ENCODE measurements at regions not wholly inside any gene's neighbourhood (a gene's known extent, or its start where the extent isn't known, plus 50 kb on each side); places are given as distances from the start of the nearest gene placed in this dataset.

DNA sequence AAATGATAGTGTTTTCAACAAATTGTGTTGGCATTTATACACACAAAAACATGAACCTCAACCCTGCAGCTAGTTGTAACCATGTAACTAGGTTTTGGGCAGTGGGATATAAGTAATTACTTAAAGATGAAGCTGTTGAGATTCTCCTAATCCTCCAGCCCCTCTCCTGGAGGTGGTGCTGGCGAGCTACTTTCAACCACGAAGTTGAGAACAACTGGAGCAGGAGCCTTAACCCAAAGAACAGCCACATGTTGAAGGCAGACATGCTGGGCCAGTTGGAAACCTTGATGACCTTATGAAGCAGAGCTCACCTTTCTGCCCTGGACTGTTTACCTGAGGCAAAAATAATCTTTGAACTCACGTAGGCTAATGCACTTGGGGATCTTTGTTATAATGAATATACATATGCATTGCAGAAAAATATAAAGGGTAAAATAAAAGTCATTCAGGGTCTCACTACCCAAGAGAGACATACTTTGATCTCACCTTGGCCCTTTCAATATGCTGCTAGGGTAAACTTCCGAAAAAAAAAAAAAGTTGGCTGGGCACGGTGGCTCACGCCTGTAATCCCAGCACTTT is 89.6 kb upstream of the NPAS2 start:
- Mint-ChIP-seq H3K4me1 (peaks cover 15% of the 10 kb centered on the region), H3K27me3 (ENCODE audit: insufficient read depth, low read depth) (peaks cover 5% of the 10 kb centered on the region), H3K4me3 (no peak overlapping the region), H3K9me3 (peaks cover 13% of the 10 kb centered on the region), H3K27ac (no peak overlapping the region), H3K36me3 (no peaks in the 10 kb centered on the region)
- peaks cover 15% of the 10 kb centered on the region for H3K4me1 ChIP-seq
- H3K36me3 ChIP-seq = no peaks in the 10 kb centered on the region
- no peaks in the 10 kb centered on the region for H4K20me1 ChIP-seq (ENCODE audit: low read depth)
- H3K9ac ChIP-seq = no peak overlapping the region
- no peak for TF ChIP-seq EZH2 (IDR thresholded peaks at IDR 0.05)
- TF ChIP-seq, protein P1, sequence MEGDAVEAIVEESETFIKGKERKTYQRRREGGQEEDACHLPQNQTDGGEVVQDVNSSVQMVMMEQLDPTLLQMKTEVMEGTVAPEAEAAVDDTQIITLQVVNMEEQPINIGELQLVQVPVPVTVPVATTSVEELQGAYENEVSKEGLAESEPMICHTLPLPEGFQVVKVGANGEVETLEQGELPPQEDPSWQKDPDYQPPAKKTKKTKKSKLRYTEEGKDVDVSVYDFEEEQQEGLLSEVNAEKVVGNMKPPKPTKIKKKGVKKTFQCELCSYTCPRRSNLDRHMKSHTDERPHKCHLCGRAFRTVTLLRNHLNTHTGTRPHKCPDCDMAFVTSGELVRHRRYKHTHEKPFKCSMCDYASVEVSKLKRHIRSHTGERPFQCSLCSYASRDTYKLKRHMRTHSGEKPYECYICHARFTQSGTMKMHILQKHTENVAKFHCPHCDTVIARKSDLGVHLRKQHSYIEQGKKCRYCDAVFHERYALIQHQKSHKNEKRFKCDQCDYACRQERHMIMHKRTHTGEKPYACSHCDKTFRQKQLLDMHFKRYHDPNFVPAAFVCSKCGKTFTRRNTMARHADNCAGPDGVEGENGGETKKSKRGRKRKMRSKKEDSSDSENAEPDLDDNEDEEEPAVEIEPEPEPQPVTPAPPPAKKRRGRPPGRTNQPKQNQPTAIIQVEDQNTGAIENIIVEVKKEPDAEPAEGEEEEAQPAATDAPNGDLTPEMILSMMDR (IDR thresholded peaks at IDR 0.05) = peak; percentile 74
- no peak for TF ChIP-seq EZH2phosphoT487 (IDR thresholded peaks at IDR 0.05)
- H3K4me3 ChIP-seq = no peak overlapping the region
- peaks cover 8% of the 10 kb centered on the region for H3F3A ChIP-seq (ENCODE audit: low read depth)
- H3K27ac ChIP-seq = no peak overlapping the region
- no peaks in the 10 kb centered on the region for H3K27me3 ChIP-seq
- no peak overlapping the region for H2AFZ ChIP-seq (replicated peaks)
- no peak overlapping the region for H3K4me2 ChIP-seq
- no peaks in the 10 kb centered on the region for H3K79me2 ChIP-seq (ENCODE audit: low read depth)
- H3K9me3 ChIP-seq (ENCODE audit: low read depth) = no peaks in the 10 kb centered on the region
- peak; percentile 77 for DNase-seq (ENCODE audit: low spot score)

DNA sequence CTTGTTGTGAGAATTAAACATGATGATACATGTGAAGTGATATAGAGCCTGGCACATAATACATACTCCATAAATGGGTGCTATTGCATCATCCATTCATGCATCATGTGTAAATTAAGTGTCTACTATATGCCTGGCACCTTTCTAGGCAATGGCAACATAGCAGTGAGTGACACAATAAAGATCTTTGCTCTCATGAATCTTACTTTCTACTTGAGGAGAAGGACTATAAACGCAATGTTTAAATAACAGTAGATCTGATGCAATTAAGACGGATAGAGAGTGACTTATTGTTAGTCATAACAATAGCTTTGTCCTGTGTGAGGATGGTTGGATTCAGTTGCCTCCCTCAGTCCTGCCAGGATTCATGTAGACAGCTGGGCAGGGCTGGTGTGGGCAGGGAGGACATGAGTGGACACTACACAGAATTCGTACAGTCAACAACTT is 88.4 kb upstream of the NPAS2 start:
- DNase-seq (ENCODE audit: low spot score) = no peak
- Histone ChIP-seq H2AFZ (replicated peaks) (no peak overlapping the region), H4K20me1 (ENCODE audit: low read depth) (no peaks in the 10 kb centered on the region), H3K9me3 (ENCODE audit: low read depth) (no peaks in the 10 kb centered on the region), H3K4me1 (peaks cover 20% of the 10 kb centered on the region), H3K27me3 (no peaks in the 10 kb centered on the region), H3K4me3 (no peak overlapping the region), H3K9ac (no peak overlapping the region), H3K27ac (no peak overlapping the region), H3K4me2 (no peak overlapping the region), H3K79me2 (ENCODE audit: low read depth) (no peaks in the 10 kb centered on the region), H3K36me3 (no peaks in the 10 kb centered on the region), H3F3A (ENCODE audit: low read depth) (peaks cover 8% of the 10 kb centered on the region)
- H3K4me1 Mint-ChIP-seq = peaks cover 15% of the 10 kb centered on the region
- peaks cover 5% of the 10 kb centered on the region for H3K27me3 Mint-ChIP-seq (ENCODE audit: insufficient read depth, low read depth)
- no peaks in the 10 kb centered on the region for H3K36me3 Mint-ChIP-seq
- TF ChIP-seq, protein P1 (IDR thresholded peaks at IDR 0.05) = no peak
- TF ChIP-seq EZH2phosphoT487 (IDR thresholded peaks at IDR 0.05) (no peak), EZH2 (IDR thresholded peaks at IDR 0.05) (no peak)
- no peak overlapping the region for H3K27ac Mint-ChIP-seq
- H3K4me3 Mint-ChIP-seq = no peak overlapping the region
- peaks cover 13% of the 10 kb centered on the region for H3K9me3 Mint-ChIP-seq

DNA sequence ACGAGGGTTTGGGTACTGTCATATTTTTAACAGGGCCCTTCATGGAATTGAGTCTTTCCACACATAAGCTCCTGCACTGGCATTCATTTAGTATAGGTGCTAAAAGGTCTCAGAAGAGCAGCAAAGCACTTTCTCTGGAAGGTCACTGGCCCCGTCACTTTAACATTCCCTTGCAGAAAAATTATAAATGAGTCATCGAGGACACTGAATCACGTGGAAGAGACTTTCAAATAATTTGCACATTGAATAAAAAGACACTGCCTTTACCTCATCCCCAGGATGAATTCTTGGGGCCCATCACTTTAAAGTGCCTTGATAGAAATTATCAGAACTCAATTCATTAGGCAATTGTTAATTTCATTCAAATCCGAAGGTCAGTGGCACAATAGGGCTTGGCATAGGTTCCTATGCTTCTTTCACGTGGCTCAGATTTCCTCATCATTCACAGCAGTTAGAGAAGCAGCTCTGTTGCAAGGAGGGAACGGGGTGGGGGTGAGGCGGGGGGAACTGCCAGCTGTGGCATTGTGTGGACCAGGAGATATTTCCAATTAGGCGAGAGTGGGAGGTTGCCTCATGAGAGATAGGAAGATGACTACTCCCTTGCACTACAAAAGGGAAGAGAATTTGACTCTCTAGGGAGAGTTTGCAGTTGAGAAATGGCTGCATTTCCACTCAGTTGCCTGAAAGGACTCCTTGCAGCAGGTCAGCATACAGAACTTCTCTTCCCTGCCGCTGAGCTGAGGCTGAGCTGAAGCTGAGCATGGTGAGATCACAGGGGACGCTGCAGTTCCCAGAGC is 86.3 kb upstream of the NPAS2 start:
- no peaks in the 10 kb centered on the region for H4K20me1 ChIP-seq (ENCODE audit: low read depth)
- peaks cover 8% of the 10 kb centered on the region for H3F3A ChIP-seq (ENCODE audit: low read depth)
- peaks cover 13% of the 10 kb centered on the region for H3K9me3 Mint-ChIP-seq
- H3K27ac ChIP-seq = no peak overlapping the region
- H3K27me3 Mint-ChIP-seq (ENCODE audit: insufficient read depth, low read depth) = peaks cover 5% of the 10 kb centered on the region
- H3K4me2 ChIP-seq = peak overlapping the region; percentile 45
- TF ChIP-seq, protein P1 (IDR thresholded peaks at IDR 0.05) = no peak
- TF ChIP-seq EZH2 (IDR thresholded peaks at IDR 0.05) = no peak
- no peak for TF ChIP-seq EZH2phosphoT487 (IDR thresholded peaks at IDR 0.05)
- DNase-seq (ENCODE audit: low spot score) = peak; percentile 59
- H3K4me1 ChIP-seq = peaks cover 24% of the 10 kb centered on the region
- H3K36me3 ChIP-seq = no peaks in the 10 kb centered on the region
- H3K79me2 ChIP-seq (ENCODE audit: low read depth) = no peaks in the 10 kb centered on the region
- H3K9me3 ChIP-seq (ENCODE audit: low read depth) = no peaks in the 10 kb centered on the region
- no peak overlapping the region for H3K4me3 Mint-ChIP-seq
- no peaks in the 10 kb centered on the region for H3K27me3 ChIP-seq
- H3K4me3 ChIP-seq = peak overlapping the region; percentile 17
- H2AFZ ChIP-seq (replicated peaks) = peak overlapping the region; percentile 43
- peaks cover 15% of the 10 kb centered on the region for H3K4me1 Mint-ChIP-seq
- H3K27ac Mint-ChIP-seq = no peak overlapping the region
- H3K36me3 Mint-ChIP-seq = no peaks in the 10 kb centered on the region
- H3K9ac ChIP-seq = no peak overlapping the region
